HepG2 (cell line): ENCODE measurements at regions not wholly inside any gene's neighbourhood (a gene's known extent, or its start where the extent isn't known, plus 50 kb on each side); places are given as distances from the start of the nearest gene placed in this dataset.

Source experiments
- ATAC-seq: fragments of 200-7000 bp; cut with Tn5 transposase; 3 replicates; pipeline ENCODE4 v1.9.1; 2020; ENCODE audit warnings: mild to moderate bottlenecking, moderate library complexity
- BruUV-seq: library from RNA; stranded (reverse); fragments of 400-500 nt; replicated peaks from 2 replicates; lab custom pipeline; 2021; lab: Mats Ljungman, UMichigan
- CTCF ChIA-PET: fragments of 300-600 bp; formaldehyde crosslinking; extraction: SDS; loops from one replicate; lab custom pipeline; 2021; ENCODE audit warnings: low total read pairs, inconsistent platforms, low intra/inter-chr PET ratio; lab: Yijun Ruan, JAX
- POLR2A ChIA-PET: fragments of 350-600 bp; sonication (Branson Sonifier 250); formaldehyde crosslinking; loops from one replicate; lab custom pipeline; 2020; ENCODE audit warnings: antibody characterized with exemption, inconsistent platforms; lab: Yijun Ruan, JAX
- DNase-seq: peaks from one replicate; pipeline ENCODE4 v3.0.0-alpha.2; 2015; ENCODE audit warnings: low spot score
- FAIRE-seq: peaks from 3 replicates; lab custom pipeline; 2011; peaks lifted over from hg19 to GRCh38; lab: Jason Lieb, UNC
- H2AFZ ChIP-seq: one replicate; pipeline ENCODE4 v1.6.1; 2011; ENCODE audit warnings: low read length, inconsistent platforms
- H3K27ac ChIP-seq: fragments of 300-600 bp; 3 replicates; pipeline ENCODE4 v1.8.0; 2011; ENCODE audit warnings: mixed run types, mild to moderate bottlenecking, mixed read lengths, low read length, inconsistent platforms; ENCODE audit not compliant: insufficient read depth; ENCODE audit errors: extremely low read length
- H3K27me3 ChIP-seq, 2 experiments: fragments of 200-600 bp in 1 of 2; 2 replicates in 1 of 2; 3 replicates in 1 of 2; pipeline versions ENCODE4 v1.6.0 to v1.8.0; 2011; ENCODE audit warnings: low read length in 2 of 2, mild to moderate bottlenecking in 2 of 2, moderate library complexity in 2 of 2, inconsistent platforms in 1 of 2; ENCODE audit not compliant: insufficient read depth in 2 of 2, control insufficient read depth in 1 of 2
- H3K36me3 ChIP-seq, 2 experiments: fragments of 200-600 bp in 1 of 2; replicated peaks in 1 of 2; 2 replicates in 1 of 2; 3 replicates in 1 of 2; pipeline versions ENCODE4 v1.5.1 to v1.8.0; 2011; ENCODE audit warnings: low read length in 2 of 2, inconsistent platforms in 1 of 2; ENCODE audit not compliant: insufficient read depth in 2 of 2, control insufficient read depth in 1 of 2
- H3K4me1 ChIP-seq: 2 replicates; pipeline ENCODE4 v1.5.1; 2012; ENCODE audit warnings: low read length, inconsistent platforms; ENCODE audit not compliant: insufficient read depth
- H3K4me2 ChIP-seq: 2 replicates; pipeline ENCODE4 v1.6.0; 2011; ENCODE audit warnings: low read depth, low read length, inconsistent platforms
- H3K4me3 ChIP-seq, 3 experiments: fragments of 200-600 bp in 1 of 3; sonication (generic), shearing (Covaris generic) in 1 of 3; replicated peaks in 1 of 3; 2 replicates each; pipeline ENCODE4 v1.5.1; 2011 to 2016; ENCODE audit warnings: low read length in 3 of 3, inconsistent platforms in 2 of 3, low read depth in 2 of 3, mild to moderate bottlenecking in 2 of 3, control low read depth in 1 of 3, mixed read lengths in 1 of 3; ENCODE audit not compliant: insufficient read depth in 1 of 3
- H3K79me2 ChIP-seq: one replicate; pipeline ENCODE4 v1.6.1; 2011; ENCODE audit warnings: low read length, inconsistent platforms; ENCODE audit not compliant: insufficient read depth
- H3K9ac ChIP-seq: 2 replicates; pipeline ENCODE4 v1.6.0; 2011; ENCODE audit warnings: mild to moderate bottlenecking, low read depth, low read length, inconsistent platforms; ENCODE audit not compliant: insufficient read depth
- H3K9me3 ChIP-seq: 2 replicates; pipeline ENCODE4 v1.5.1; 2012; ENCODE audit warnings: mild to moderate bottlenecking, low read length
- H4K20me1 ChIP-seq: 2 replicates; pipeline ENCODE4 v1.6.0; 2011; ENCODE audit warnings: inconsistent platforms, mild to moderate bottlenecking, low read length, moderate library complexity; ENCODE audit not compliant: insufficient read depth
- DNMT1 ChIP-seq: sonication (generic); formaldehyde crosslinking; IDR thresholded peaks from 2 replicates; pipeline ENCODE4 v1.5.1; 2020; ENCODE audit warnings: mild to moderate bottlenecking, missing genetic modification reagents
- DPF2 ChIP-seq: sonication (generic); formaldehyde crosslinking; IDR thresholded peaks from 2 replicates; pipeline ENCODE4 v1.4.0; 2020; ENCODE audit warnings: mild to moderate bottlenecking, low read depth, missing genetic modification reagents, borderline replicate concordance
- IKZF1 ChIP-seq: fragments of 450-650 bp; IDR thresholded peaks from 2 replicates; pipeline ENCODE4 v1.7.1; 2016
- NFYB ChIP-seq: sonication (generic); formaldehyde crosslinking; IDR thresholded peaks from 2 replicates; pipeline ENCODE4 v1.4.0; 2020; ENCODE audit warnings: missing genetic modification reagents
- TGIF2 ChIP-seq: IDR thresholded peaks from 2 replicates; pipeline ENCODE4 v1.6.1; 2016; ENCODE audit warnings: control low read depth, missing compliant biosample characterization
- ZBTB20 ChIP-seq: sonication (generic); formaldehyde crosslinking; IDR thresholded peaks from 2 replicates; pipeline ENCODE4 v1.8.1; 2023; ENCODE audit warnings: missing genetic modification reagents, low read depth, mild to moderate bottlenecking, borderline replicate concordance
- ZNF263 ChIP-seq: sonication (generic); formaldehyde crosslinking; IDR thresholded peaks from 2 replicates; pipeline ENCODE4 v1.4.0; 2020; ENCODE audit warnings: missing genetic modification reagents
- ZNF441 ChIP-seq: sonication (generic); formaldehyde crosslinking; IDR thresholded peaks from 2 replicates; pipeline ENCODE4 v1.7.0; 2021; ENCODE audit warnings: missing genetic modification reagents, borderline replicate concordance
- ZNF468 ChIP-seq: sonication (generic); formaldehyde crosslinking; IDR thresholded peaks from 2 replicates; pipeline ENCODE4 v1.8.0; 2022; ENCODE audit warnings: mild to moderate bottlenecking, moderate library complexity, missing genetic modification reagents
- ZNF790 ChIP-seq: sonication (generic); formaldehyde crosslinking; IDR thresholded peaks from 2 replicates; pipeline ENCODE4 v1.8.0; 2022; ENCODE audit warnings: missing genetic modification reagents, mild to moderate bottlenecking, borderline replicate concordance
- WGBS: methylation state at CpG from one replicate; pipeline ENCODE4 v1.1.6; 2017; ENCODE audit warnings: low lambda C conversion rate; 5-methylcytosine and 5-hydroxymethylcytosine counted together
- in situ Hi-C: cut with HindIII; loops from 2 replicates; pipeline ENCODE4 v1.10.0; 2017; ENCODE audit warnings: low pct_unique_long_range_greater_than_20kb; ENCODE audit not compliant: extremely low pct_ligation_motif_present
- intact Hi-C: fragments of 100-400 bp; cut with micrococcal nuclease; formaldehyde crosslinking; loops from one replicate; pipeline ENCODE4 v1.10.0; 2022; ENCODE audit not compliant: unreplicated experiment
- TF ChIP-seq, protein P1 (sequence below): sonication (generic); formaldehyde crosslinking; IDR thresholded peaks from 2 replicates; pipeline ENCODE4 v1.4.0; 2020; ENCODE audit warnings: missing genetic modification reagents, borderline replicate concordance
- TF ChIP-seq, protein P2 (sequence below): sonication (generic); formaldehyde crosslinking; IDR thresholded peaks from 2 replicates; pipeline ENCODE4 v1.4.0; 2020; ENCODE audit warnings: mild to moderate bottlenecking, missing genetic modification reagents

DNA sequence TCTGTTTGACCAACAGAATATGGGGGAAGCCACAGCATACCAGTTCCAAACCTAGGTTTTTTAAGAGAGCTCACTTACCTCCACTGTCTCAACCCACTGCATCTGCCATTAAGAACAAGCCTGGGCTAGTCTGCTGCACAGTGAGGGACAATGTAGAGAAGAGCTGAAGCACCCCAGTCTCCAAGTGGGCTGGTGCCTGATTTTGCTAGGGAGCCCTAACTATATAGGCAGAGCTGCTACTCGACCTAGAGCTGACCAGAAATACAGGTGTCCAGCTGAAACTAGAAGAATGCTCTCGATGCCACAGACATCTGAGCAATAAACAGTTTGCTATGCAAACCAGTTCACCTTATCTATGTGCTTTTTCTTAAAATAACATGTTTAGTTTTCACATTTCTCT is 106.9 kb upstream of the BET1 start:
- CTCF ChIA-PET, result no interaction called here
- Histone ChIP-seq H3K27me3 (no peaks in the 10 kb centered on the region), H4K20me1 (no peaks in the 10 kb centered on the region), H3K27ac (no peak overlapping the region), H2AFZ (no peak overlapping the region), H3K36me3 (no peaks in the 10 kb centered on the region), H3K9ac (no peak overlapping the region), H3K79me2 (no peaks in the 10 kb centered on the region), H3K4me2 (no peak overlapping the region), H3K4me1 (no peaks in the 10 kb centered on the region), H3K9me3 (no peaks in the 10 kb centered on the region), H3K4me3 (no peak overlapping the region)
- intact Hi-C loops, result no loop called here
- FAIRE-seq (no peak), DNase-seq (no peak), ATAC-seq (no peak)
- 8% methylated on average over 2 of the region's 2 CpGs for WGBS
- TF ChIP-seq NFYB, result no peak
- TF ChIP-seq IKZF1, result no peak
- no peak for TF ChIP-seq ZNF790 (CRISPR knock-in tag)
- in situ Hi-C loops, result no loop called here
- no TSS peak for BruUV-seq
- POLR2A ChIA-PET, result no interaction called here

DNA sequence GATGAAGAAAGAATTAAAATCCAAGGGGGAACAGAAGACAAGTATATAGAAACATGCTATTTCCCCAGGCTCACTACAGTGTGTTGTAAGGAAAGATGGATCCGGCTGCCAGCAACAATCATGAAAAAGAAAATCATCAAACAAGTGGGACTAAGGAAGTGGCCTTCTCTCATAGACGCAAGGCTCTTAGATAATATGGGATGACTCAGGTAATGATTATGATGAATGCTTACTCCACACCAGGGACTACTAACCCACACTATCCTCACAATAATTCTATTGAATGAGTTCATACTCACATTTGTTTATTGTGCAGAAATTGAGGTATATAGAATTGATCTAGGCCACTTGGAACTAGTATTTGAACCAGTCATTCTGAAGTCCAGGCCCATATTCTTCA is 111.2 kb upstream of the BET1 start:
- intact Hi-C loops, result no loop called here
- H3K27me3 ChIP-seq, result no peaks in the 10 kb centered on the region
- H3K4me1 ChIP-seq, result no peaks in the 10 kb centered on the region
- no peak overlapping the region for H2AFZ ChIP-seq
- H3K79me2 ChIP-seq, result no peaks in the 10 kb centered on the region
- no peak for ATAC-seq
- TF ChIP-seq TGIF2 (CRISPR knock-in tag) (no peak), DNMT1 (CRISPR knock-in tag) (no peak), ZNF263 (no peak), ZBTB20 (CRISPR knock-in tag) (no peak), ZNF441 (CRISPR knock-in tag) (no peak), DPF2 (no peak), ZNF468 (CRISPR knock-in tag) (no peak)
- TF ChIP-seq, protein P1, sequence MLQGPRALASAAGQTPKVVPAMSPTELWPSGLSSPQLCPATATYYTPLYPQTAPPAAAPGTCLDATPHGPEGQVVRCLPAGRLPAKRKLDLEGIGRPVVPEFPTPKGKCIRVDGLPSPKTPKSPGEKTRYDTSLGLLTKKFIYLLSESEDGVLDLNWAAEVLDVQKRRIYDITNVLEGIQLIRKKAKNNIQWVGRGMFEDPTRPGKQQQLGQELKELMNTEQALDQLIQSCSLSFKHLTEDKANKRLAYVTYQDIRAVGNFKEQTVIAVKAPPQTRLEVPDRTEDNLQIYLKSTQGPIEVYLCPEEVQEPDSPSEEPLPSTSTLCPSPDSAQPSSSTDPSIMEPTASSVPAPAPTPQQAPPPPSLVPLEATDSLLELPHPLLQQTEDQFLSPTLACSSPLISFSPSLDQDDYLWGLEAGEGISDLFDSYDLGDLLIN (CRISPR knock-in tag), result no peak
- TF ChIP-seq, protein P2, sequence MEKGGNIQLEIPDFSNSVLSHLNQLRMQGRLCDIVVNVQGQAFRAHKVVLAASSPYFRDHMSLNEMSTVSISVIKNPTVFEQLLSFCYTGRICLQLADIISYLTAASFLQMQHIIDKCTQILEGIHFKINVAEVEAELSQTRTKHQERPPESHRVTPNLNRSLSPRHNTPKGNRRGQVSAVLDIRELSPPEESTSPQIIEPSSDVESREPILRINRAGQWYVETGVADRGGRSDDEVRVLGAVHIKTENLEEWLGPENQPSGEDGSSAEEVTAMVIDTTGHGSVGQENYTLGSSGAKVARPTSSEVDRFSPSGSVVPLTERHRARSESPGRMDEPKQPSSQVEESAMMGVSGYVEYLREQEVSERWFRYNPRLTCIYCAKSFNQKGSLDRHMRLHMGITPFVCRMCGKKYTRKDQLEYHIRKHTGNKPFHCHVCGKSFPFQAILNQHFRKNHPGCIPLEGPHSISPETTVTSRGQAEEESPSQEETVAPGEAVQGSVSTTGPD, result no peak
- TF ChIP-seq, all 625 proteins: peak for 0
- Histone ChIP-seq H3K27ac (no peak overlapping the region), H3K9ac (no peak overlapping the region), H3K36me3 (no peaks in the 10 kb centered on the region), H3K9me3 (no peaks in the 10 kb centered on the region), H3K4me3 (no peak overlapping the region), H4K20me1 (no peaks in the 10 kb centered on the region), H3K4me2 (no peak overlapping the region)
- WGBS, result 53% methylated on average over 2 of the region's 2 CpGs
- ChIA-PET CTCF (no interaction called here), POLR2A (no interaction called here)
- no peak for FAIRE-seq
- DNase-seq, result no peak
- BruUV-seq, result no TSS peak
- in situ Hi-C loops, result no loop called here
